ENCODE measurements at regions not wholly inside any gene's neighbourhood (a gene's known extent, or its start where the extent isn't known, plus 50 kb on each side); places are given as distances from the start of the nearest gene placed in this dataset.

GRCh38 chr16:50899951-50900350 is 158.1 kb downstream of the CYLD start:
- TF ChIP-seq, protein P1, sequence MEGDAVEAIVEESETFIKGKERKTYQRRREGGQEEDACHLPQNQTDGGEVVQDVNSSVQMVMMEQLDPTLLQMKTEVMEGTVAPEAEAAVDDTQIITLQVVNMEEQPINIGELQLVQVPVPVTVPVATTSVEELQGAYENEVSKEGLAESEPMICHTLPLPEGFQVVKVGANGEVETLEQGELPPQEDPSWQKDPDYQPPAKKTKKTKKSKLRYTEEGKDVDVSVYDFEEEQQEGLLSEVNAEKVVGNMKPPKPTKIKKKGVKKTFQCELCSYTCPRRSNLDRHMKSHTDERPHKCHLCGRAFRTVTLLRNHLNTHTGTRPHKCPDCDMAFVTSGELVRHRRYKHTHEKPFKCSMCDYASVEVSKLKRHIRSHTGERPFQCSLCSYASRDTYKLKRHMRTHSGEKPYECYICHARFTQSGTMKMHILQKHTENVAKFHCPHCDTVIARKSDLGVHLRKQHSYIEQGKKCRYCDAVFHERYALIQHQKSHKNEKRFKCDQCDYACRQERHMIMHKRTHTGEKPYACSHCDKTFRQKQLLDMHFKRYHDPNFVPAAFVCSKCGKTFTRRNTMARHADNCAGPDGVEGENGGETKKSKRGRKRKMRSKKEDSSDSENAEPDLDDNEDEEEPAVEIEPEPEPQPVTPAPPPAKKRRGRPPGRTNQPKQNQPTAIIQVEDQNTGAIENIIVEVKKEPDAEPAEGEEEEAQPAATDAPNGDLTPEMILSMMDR (IDR thresholded peaks at IDR 0.05; ENCODE audit: extremely low read depth in 1 of 2, insufficient read depth in 1 of 2, low read depth in 1 of 2, low read length in 2 of 2) = no peak
- TF ChIP-seq MAX (IDR thresholded peaks at IDR 0.05; ENCODE audit: insufficient read depth, insufficient read length) (no peak), JUN (IDR thresholded peaks at IDR 0.05; ENCODE audit: borderline replicate concordance, insufficient read depth, insufficient read length, low read depth) (no peak), EZH2 (IDR thresholded peaks at IDR 0.05; ENCODE audit: borderline replicate concordance, low read depth, low read length, severe bottlenecking) (no peak), GATA2 (IDR thresholded peaks at IDR 0.05; ENCODE audit: insufficient read depth, insufficient read length, low read depth, low read length) (no peak), POLR2AphosphoS5 (IDR thresholded peaks at IDR 0.05; ENCODE audit: insufficient read depth, low read depth, low read length) (no peak), POLR2A (IDR thresholded peaks at IDR 0.05; ENCODE audit: low read depth, low read length) (no peak), MYC (IDR thresholded peaks at IDR 0.05; ENCODE audit: low read depth, low read length) (no peak)

All from endothelial cell of umbilical vein (primary cell).